Activated CD4-positive, alpha-beta T cell treated with anti-CD3 and anti-CD28 coated beads for 36 hours (primary cell): ENCODE measurements at regions not wholly inside any gene's neighbourhood (a gene's known extent, or its start where the extent isn't known, plus 50 kb on each side); places are given as distances from the start of the nearest gene placed in this dataset.

ENCODE experiments used
- ATAC-seq: fragments of 200-7000 bp; cut with Tn5 transposase; one replicate; pipeline ENCODE4 v1.10.0; 2021; ENCODE audit warnings: mild to moderate bottlenecking, moderate library complexity
- CTCF ChIA-PET: fragments of 350-600 bp; sonication (Branson Sonifier 250); formaldehyde crosslinking; loops from one replicate; lab custom pipeline; 2021; ENCODE audit warnings: antibody characterized with exemption; lab: Charles Lee
- POLR2A ChIA-PET: fragments of 350-600 bp; sonication (Branson Sonifier 250); formaldehyde crosslinking; loops from one replicate; lab custom pipeline; 2021; ENCODE audit warnings: antibody characterized with exemption, inconsistent platforms; lab: Charles Lee
- DNase-seq: peaks from one replicate; pipeline ENCODE4 v3.0.0-alpha.2; 2020
- H3K27ac Mint-ChIP-seq: one replicate; pipeline ENCODE4 v1.8.0; 2021; ENCODE audit warnings: mixed read lengths
- H3K27me3 Mint-ChIP-seq: one replicate; pipeline ENCODE4 v1.8.0; 2021; ENCODE audit warnings: mixed read lengths
- H3K36me3 Mint-ChIP-seq: one replicate; pipeline ENCODE4 v1.8.0; 2021; ENCODE audit warnings: low read depth, mixed read lengths
- H3K4me1 Mint-ChIP-seq: one replicate; pipeline ENCODE4 v1.8.0; 2021; ENCODE audit warnings: mixed read lengths
- H3K4me3 Mint-ChIP-seq: one replicate; pipeline ENCODE4 v1.8.0; 2021; ENCODE audit warnings: mild to moderate bottlenecking, moderate library complexity, mixed read lengths
- H3K9me3 Mint-ChIP-seq: one replicate; pipeline ENCODE4 v1.8.0; 2021; ENCODE audit warnings: low read depth, mixed read lengths
- intact Hi-C, 2 experiments: fragments of 100-400 bp; cut with DNase I in 1 of 2; cut with micrococcal nuclease in 1 of 2; formaldehyde crosslinking; loops; one replicate each; pipeline versions ENCODE4 v1.14.2 to v1.15.1; 2022 to 2024; cut with DNase I, micrococcal nuclease

- POLR2A ChIA-PET = no interaction called here
- intact Hi-C loops = no loop called here
- H3K4me1 Mint-ChIP-seq = no peaks in the 10 kb centered on the region
- no peaks in the 10 kb centered on the region for H3K36me3 Mint-ChIP-seq
- ATAC-seq = no peak
- DNase-seq = no peak
- CTCF ChIA-PET = no interaction called here
- H3K4me3 Mint-ChIP-seq = no peak overlapping the region
- peaks cover 6% of the 10 kb centered on the region for H3K9me3 Mint-ChIP-seq
- H3K27ac Mint-ChIP-seq = no peak overlapping the region
- H3K27me3 Mint-ChIP-seq = no peaks in the 10 kb centered on the region
Observed at GRCh38 chr7:52507546-52508255, 527.7 kb upstream of the POM121L12 start.

GRCh38 chr7:52506325-52506724, 529.1 kb upstream of the POM121L12 start:
- no peaks in the 10 kb centered on the region for H3K27me3 Mint-ChIP-seq
- intact Hi-C loops = no loop called here
- POLR2A ChIA-PET = no interaction called here
- no peak overlapping the region for H3K4me3 Mint-ChIP-seq
- H3K36me3 Mint-ChIP-seq = no peaks in the 10 kb centered on the region
- no peak for ATAC-seq
- DNase-seq = no peak
- H3K9me3 Mint-ChIP-seq = peaks cover 2% of the 10 kb centered on the region
- CTCF ChIA-PET = no interaction called here
- no peaks in the 10 kb centered on the region for H3K4me1 Mint-ChIP-seq
- no peak overlapping the region for H3K27ac Mint-ChIP-seq

GRCh38 chr7:52504561-52504960, 530.9 kb upstream of the POM121L12 start:
- POLR2A ChIA-PET = no interaction called here
- H3K36me3 Mint-ChIP-seq = no peaks in the 10 kb centered on the region

GRCh38 chr7:52502281-52502680, 533.2 kb upstream of the POM121L12 start:
- ATAC-seq (no peak), DNase-seq (no peak)
- H3K9me3 Mint-ChIP-seq = peaks cover 2% of the 10 kb centered on the region
- no peaks in the 10 kb centered on the region for H3K36me3 Mint-ChIP-seq
- intact Hi-C loops = no loop called here
- no peaks in the 10 kb centered on the region for H3K27me3 Mint-ChIP-seq
- no peaks in the 10 kb centered on the region for H3K4me1 Mint-ChIP-seq
- H3K4me3 Mint-ChIP-seq = no peak overlapping the region
- ChIA-PET POLR2A (no interaction called here), CTCF (no interaction called here)
- no peak overlapping the region for H3K27ac Mint-ChIP-seq

More at GRCh38 chr7:52504561-52504960, 530.9 kb upstream of the POM121L12 start:
- DNase-seq (no peak), ATAC-seq (no peak)
- H3K27ac Mint-ChIP-seq = no peak overlapping the region
- intact Hi-C loops = no loop called here
- no peaks in the 10 kb centered on the region for H3K27me3 Mint-ChIP-seq
- peaks cover 2% of the 10 kb centered on the region for H3K9me3 Mint-ChIP-seq
- H3K4me3 Mint-ChIP-seq = no peak overlapping the region
- CTCF ChIA-PET = no interaction called here
- H3K4me1 Mint-ChIP-seq = no peaks in the 10 kb centered on the region

GRCh38 chr7:52501696-52502095, 533.7 kb upstream of the POM121L12 start:
- POLR2A ChIA-PET = no interaction called here
- DNase-seq (no peak), ATAC-seq (no peak)
- H3K4me1 Mint-ChIP-seq = no peaks in the 10 kb centered on the region
- no peak overlapping the region for H3K27ac Mint-ChIP-seq
- no peaks in the 10 kb centered on the region for H3K9me3 Mint-ChIP-seq
- no peaks in the 10 kb centered on the region for H3K36me3 Mint-ChIP-seq
- CTCF ChIA-PET = no interaction called here
- H3K27me3 Mint-ChIP-seq = no peaks in the 10 kb centered on the region
- intact Hi-C loops = no loop called here
- no peak overlapping the region for H3K4me3 Mint-ChIP-seq

GRCh38 chr7:52500841-52501240, 534.6 kb upstream of the POM121L12 start:
- Mint-ChIP-seq H3K4me3 (no peak overlapping the region), H3K27me3 (no peaks in the 10 kb centered on the region), H3K9me3 (no peaks in the 10 kb centered on the region), H3K27ac (no peak overlapping the region), H3K4me1 (no peaks in the 10 kb centered on the region), H3K36me3 (no peaks in the 10 kb centered on the region)
- ChIA-PET POLR2A (no interaction called here), CTCF (no interaction called here)
- intact Hi-C loops = no loop called here
- DNase-seq (no peak), ATAC-seq (no peak)

- ChIA-PET POLR2A (no interaction called here), CTCF (no interaction called here)
- Mint-ChIP-seq H3K27me3 (no peaks in the 10 kb centered on the region), H3K4me1 (no peaks in the 10 kb centered on the region), H3K4me3 (no peak overlapping the region), H3K36me3 (no peaks in the 10 kb centered on the region), H3K9me3 (no peaks in the 10 kb centered on the region), H3K27ac (no peak overlapping the region)
- intact Hi-C loops = no loop called here
- ATAC-seq (no peak), DNase-seq (no peak)
Observed at GRCh38 chr7:52498366-52498765, 537.1 kb upstream of the POM121L12 start.

GRCh38 chr7:52486267-52486666, 549.2 kb upstream of the POM121L12 start:
- ChIA-PET CTCF (no interaction called here), POLR2A (no interaction called here)
- Mint-ChIP-seq H3K36me3 (no peaks in the 10 kb centered on the region), H3K4me3 (no peak overlapping the region), H3K4me1 (no peaks in the 10 kb centered on the region), H3K9me3 (peaks cover 9% of the 10 kb centered on the region), H3K27ac (no peak overlapping the region), H3K27me3 (no peaks in the 10 kb centered on the region)
- intact Hi-C loops = no loop called here
- DNase-seq (no peak), ATAC-seq (no peak)

GRCh38 chr7:52482076-52482475, 553.4 kb upstream of the POM121L12 start:
- POLR2A ChIA-PET = no interaction called here
- no peak overlapping the region for H3K27ac Mint-ChIP-seq
- no peaks in the 10 kb centered on the region for H3K27me3 Mint-ChIP-seq
- intact Hi-C loops = no loop called here
- H3K4me3 Mint-ChIP-seq = no peak overlapping the region
- H3K4me1 Mint-ChIP-seq = no peaks in the 10 kb centered on the region
- ATAC-seq (no peak), DNase-seq (no peak)
- H3K9me3 Mint-ChIP-seq = peaks cover 6% of the 10 kb centered on the region
- no peaks in the 10 kb centered on the region for H3K36me3 Mint-ChIP-seq
- CTCF ChIA-PET = no interaction called here

- no peaks in the 10 kb centered on the region for H3K27me3 Mint-ChIP-seq
- CTCF ChIA-PET = no interaction called here
- intact Hi-C loops = no loop called here
- no peaks in the 10 kb centered on the region for H3K4me1 Mint-ChIP-seq
- ATAC-seq (no peak), DNase-seq (no peak)
- no peak overlapping the region for H3K27ac Mint-ChIP-seq
- POLR2A ChIA-PET = no interaction called here
- peaks cover 6% of the 10 kb centered on the region for H3K9me3 Mint-ChIP-seq
- H3K4me3 Mint-ChIP-seq = no peak overlapping the region
- no peaks in the 10 kb centered on the region for H3K36me3 Mint-ChIP-seq
Observed at GRCh38 chr7:52481571-52481970, 553.9 kb upstream of the POM121L12 start.

- Mint-ChIP-seq H3K27ac (no peak overlapping the region), H3K4me3 (no peak overlapping the region)
Observed at GRCh38 chr7:52479990-52480389, 555.4 kb upstream of the POM121L12 start.

GRCh38 chr7:52475001-52475582, 560.3 kb upstream of the POM121L12 start:
- Mint-ChIP-seq H3K27me3 (no peaks in the 10 kb centered on the region), H3K9me3 (peaks cover 2% of the 10 kb centered on the region), H3K4me1 (no peaks in the 10 kb centered on the region), H3K36me3 (no peaks in the 10 kb centered on the region), H3K4me3 (no peak overlapping the region), H3K27ac (no peak overlapping the region)
- no peak for DNase-seq
- POLR2A ChIA-PET = no interaction called here
- ATAC-seq = no peak
- CTCF ChIA-PET = no interaction called here
- intact Hi-C loops = no loop called here

More at GRCh38 chr7:52479990-52480389, 555.4 kb upstream of the POM121L12 start:
- ATAC-seq = no peak
- Mint-ChIP-seq H3K9me3 (peaks cover 3% of the 10 kb centered on the region), H3K36me3 (no peaks in the 10 kb centered on the region), H3K27me3 (no peaks in the 10 kb centered on the region), H3K4me1 (no peaks in the 10 kb centered on the region)
- POLR2A ChIA-PET = no interaction called here
- intact Hi-C loops = no loop called here
- CTCF ChIA-PET = no interaction called here
- DNase-seq = no peak
